ENCODE measurements at regions not wholly inside any gene's neighbourhood (a gene's known extent, or its start where the extent isn't known, plus 50 kb on each side); places are given as distances from the start of the nearest gene placed in this dataset.

- TF ChIP-seq EZH2 (IDR thresholded peaks at IDR 0.05) (no peak), EZH2phosphoT487 (IDR thresholded peaks at IDR 0.05) (no peak), CTCF (IDR thresholded peaks at IDR 0.05) (no peak)
Measured at GRCh38 chr5:12840972-12841371, 936.7 kb upstream of the CTNND2 start.
